ENCODE measurements at regions not wholly inside any gene's neighbourhood (a gene's known extent, or its start where the extent isn't known, plus 50 kb on each side); places are given as distances from the start of the nearest gene placed in this dataset.
"Not testable (repeated sequence)": the region's sequence is repeated elsewhere in the genome, so short reads cannot be mapped to it uniquely, and the experiment has no call there.

GRCh38 chr4:103485296-103485695, 234.5 kb downstream of the TACR3 start:
- TF ChIP-seq, protein P1, sequence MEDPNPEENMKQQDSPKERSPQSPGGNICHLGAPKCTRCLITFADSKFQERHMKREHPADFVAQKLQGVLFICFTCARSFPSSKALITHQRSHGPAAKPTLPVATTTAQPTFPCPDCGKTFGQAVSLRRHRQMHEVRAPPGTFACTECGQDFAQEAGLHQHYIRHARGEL (CRISPR knock-in tag; IDR thresholded peaks at IDR 0.05): peak; percentile 94
- TF ChIP-seq CTCF (CRISPR knock-in tag; IDR thresholded peaks at IDR 0.05): peak; percentile 36; the same call in 1 of the 2 replicates
- H3K27ac ChIP-seq (ENCODE audit: extremely low read length, insufficient read depth, low read length); H3K9ac ChIP-seq (ENCODE audit: insufficient read depth, low read depth, low read length); intact Hi-C loops (cut with micrococcal nuclease; ENCODE audit: unreplicated experiment); ATAC-seq; H2AFZ ChIP-seq (ENCODE audit: low read length); H3K4me1 ChIP-seq (ENCODE audit: insufficient read depth, low read length); H3K4me3 ChIP-seq (replicated peaks in 1 of 3; ENCODE audit: insufficient read depth in 1 of 3, low read depth in 2 of 3, low read length in 3 of 3); CTCF ChIA-PET (ENCODE audit: low intra/inter-chr PET ratio, low total read pairs); POLR2A ChIA-PET; FAIRE-seq; H3K79me2 ChIP-seq (ENCODE audit: insufficient read depth, low read length); DNase-seq (ENCODE audit: low spot score); BruUV-seq (replicated peaks); H3K27me3 ChIP-seq (ENCODE audit: control insufficient read depth in 1 of 2, insufficient read depth in 2 of 2, low read length in 2 of 2); in situ Hi-C loops (cut with HindIII; ENCODE audit: extremely low pct_ligation_motif_present, low pct_unique_long_range_greater_than_20kb); H4K20me1 ChIP-seq (ENCODE audit: insufficient read depth, low read length); H3K4me2 ChIP-seq (ENCODE audit: low read depth, low read length); H3K9me3 ChIP-seq (ENCODE audit: low read length); H3K36me3 ChIP-seq (replicated peaks in 1 of 2; ENCODE audit: control insufficient read depth in 1 of 2, insufficient read depth in 2 of 2, low read length in 2 of 2): not testable (repeated sequence)
- 0% methylated on average over 2 of the region's 4 CpGs for WGBS (ENCODE audit: low lambda C conversion rate)

- ChIA-PET CTCF (ENCODE audit: low intra/inter-chr PET ratio, low total read pairs) (no interaction called here), POLR2A (no interaction called here)
- WGBS (ENCODE audit: low lambda C conversion rate): 45% methylated on average over 3 of the region's 3 CpGs
- Histone ChIP-seq H3K79me2 (ENCODE audit: insufficient read depth, low read length) (no peaks in the 10 kb centered on the region), H3K9me3 (ENCODE audit: low read length) (no peaks in the 10 kb centered on the region), H2AFZ (ENCODE audit: low read length) (no peak overlapping the region), H4K20me1 (ENCODE audit: insufficient read depth, low read length) (no peaks in the 10 kb centered on the region), H3K4me1 (ENCODE audit: insufficient read depth, low read length) (no peaks in the 10 kb centered on the region), H3K9ac (ENCODE audit: insufficient read depth, low read depth, low read length) (no peak overlapping the region), H3K27me3 (ENCODE audit: control insufficient read depth in 1 of 2, insufficient read depth in 2 of 2, low read length in 2 of 2) (no peaks in the 10 kb centered on the region), H3K36me3 (replicated peaks in 1 of 2; ENCODE audit: control insufficient read depth in 1 of 2, insufficient read depth in 2 of 2, low read length in 2 of 2) (no peaks in the 10 kb centered on the region), H3K4me3 (replicated peaks in 1 of 3; ENCODE audit: insufficient read depth in 1 of 3, low read depth in 2 of 3, low read length in 3 of 3) (no peak overlapping the region), H3K4me2 (ENCODE audit: low read depth, low read length) (no peak overlapping the region), H3K27ac (ENCODE audit: extremely low read length, insufficient read depth, low read length) (no peak overlapping the region)
- no peak for ATAC-seq
- FAIRE-seq: no peak
- DNase-seq (ENCODE audit: low spot score): no peak
- in situ Hi-C loops (cut with HindIII; ENCODE audit: extremely low pct_ligation_motif_present, low pct_unique_long_range_greater_than_20kb): no loop called here
- BruUV-seq (replicated peaks): no TSS peak
- intact Hi-C loops (cut with micrococcal nuclease; ENCODE audit: unreplicated experiment): no loop called here
- TF ChIP-seq ZNF550 (CRISPR knock-in tag; IDR thresholded peaks at IDR 0.05; ENCODE audit: borderline replicate concordance): no peak
- TF ChIP-seq ZBTB34 (CRISPR knock-in tag; IDR thresholded peaks at IDR 0.05): no peak
- TF ChIP-seq GMEB1 (CRISPR knock-in tag; IDR thresholded peaks at IDR 0.05; ENCODE audit: borderline replicate concordance): no peak
- TF ChIP-seq ATM (IDR thresholded peaks at IDR 0.05; ENCODE audit: borderline replicate concordance): no peak
- TF ChIP-seq ZNF563 (CRISPR knock-in tag; IDR thresholded peaks at IDR 0.05): no peak
- TF ChIP-seq ZNF136 (CRISPR knock-in tag; IDR thresholded peaks at IDR 0.05; ENCODE audit: low read depth): no peak
- TF ChIP-seq, protein P2, sequence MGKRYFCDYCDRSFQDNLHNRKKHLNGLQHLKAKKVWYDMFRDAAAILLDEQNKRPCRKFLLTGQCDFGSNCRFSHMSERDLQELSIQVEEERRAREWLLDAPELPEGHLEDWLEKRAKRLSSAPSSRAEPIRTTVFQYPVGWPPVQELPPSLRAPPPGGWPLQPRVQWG (CRISPR knock-in tag; IDR thresholded peaks at IDR 0.05; ENCODE audit: borderline replicate concordance, low read depth): no peak
- no peak for TF ChIP-seq TBX3 (IDR thresholded peaks at IDR 0.05; ENCODE audit: borderline replicate concordance)
These were observed 235.3 kb downstream of the TACR3 start for GRCh38 chr4:103484521-103484920.

Data from HepG2 (cell line).